Ovary (tissue), 3 donors: ENCODE measurements at regions not wholly inside any gene's neighbourhood (a gene's known extent, or its start where the extent isn't known, plus 50 kb on each side); places are given as distances from the start of the nearest gene placed in this dataset.

Source experiments
- CTCF ChIP-seq, 3 donors: fragments of 450-650 bp in 2 of 3; fragments of 200-600 bp in 1 of 3; IDR thresholded peaks; one replicate each; pipeline versions ENCODE4 v1.5.1 to v1.8.0; 2016 to 2022; ENCODE audit warnings: antibody characterized with exemption in 3 of 3, mild to moderate bottlenecking in 1 of 3
- EP300 ChIP-seq: sonication (generic); formaldehyde crosslinking; IDR thresholded peaks from one replicate; pipeline ENCODE4 v1.6.1; 2017; ENCODE audit warnings: antibody characterized with exemption
- POLR2A ChIP-seq: fragments of 450-650 bp; IDR thresholded peaks from one replicate; pipeline ENCODE4 v1.6.1; 2017; ENCODE audit warnings: antibody characterized with exemption, mild to moderate bottlenecking, moderate library complexity
- donor health status: DM: no; HTN: no; CAD: no.

DNA sequence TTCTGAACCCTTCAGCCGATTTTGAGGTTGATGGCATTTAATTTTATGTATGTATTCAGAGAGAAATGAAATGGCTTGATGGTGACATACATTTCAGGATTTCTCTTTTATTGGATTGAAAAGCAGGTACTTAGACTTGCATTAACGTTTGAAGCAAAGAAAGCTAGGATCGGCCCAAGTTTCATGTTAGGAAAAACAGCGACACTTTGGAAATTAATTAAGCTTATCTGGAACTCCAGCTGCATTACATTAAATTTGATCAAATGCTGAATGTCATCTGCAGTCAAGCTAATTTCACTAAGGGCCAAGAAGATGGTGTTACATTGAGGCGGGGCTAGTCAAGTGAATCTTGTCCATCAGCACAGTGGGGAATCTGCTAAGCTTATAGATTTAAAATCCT is 441.8 kb downstream of the IRS1 start:
- TF ChIP-seq POLR2A, result no peak
- no peak for TF ChIP-seq CTCF (IDR thresholded peaks at IDR 0.05)
- TF ChIP-seq EP300, result no peak
